Endothelial cell of umbilical vein (primary cell): ENCODE measurements at regions not wholly inside any gene's neighbourhood (a gene's known extent, or its start where the extent isn't known, plus 50 kb on each side); places are given as distances from the start of the nearest gene placed in this dataset.

ENCODE experiments used
- CTCF ChIP-seq, 2 donors: IDR thresholded peaks; 1 replicate in 1 of 2; 2 replicates in 1 of 2; pipeline ENCODE4 v1.5.1; 2011; ENCODE audit warnings: low read length in 2 of 2, mild to moderate bottlenecking in 2 of 2, moderate library complexity in 2 of 2, control low read depth in 1 of 2, inconsistent platforms in 1 of 2, low read depth in 1 of 2; ENCODE audit not compliant: insufficient read depth in 1 of 2; ENCODE audit errors: extremely low read depth in 1 of 2
- EZH2 ChIP-seq: IDR thresholded peaks from 2 replicates; pipeline ENCODE4 v1.6.1; 2012; ENCODE audit warnings: borderline replicate concordance, low read depth, mild to moderate bottlenecking, moderate library complexity, low read length, inconsistent platforms; ENCODE audit not compliant: severe bottlenecking
- FOS ChIP-seq: IDR thresholded peaks from 2 replicates; pipeline ENCODE4 v1.6.1; 2011; ENCODE audit warnings: mild to moderate bottlenecking, low read length, moderate library complexity, borderline replicate concordance; ENCODE audit not compliant: insufficient read depth
- GATA2 ChIP-seq: IDR thresholded peaks from 2 replicates; pipeline ENCODE4 v1.7.0; 2011; ENCODE audit warnings: low read depth, mild to moderate bottlenecking, moderate library complexity, mixed read lengths, low read length; ENCODE audit not compliant: insufficient read length, insufficient read depth
- JUN ChIP-seq: IDR thresholded peaks from 2 replicates; pipeline ENCODE4 v1.6.1; 2011; ENCODE audit warnings: borderline replicate concordance, low read depth; ENCODE audit not compliant: insufficient read length, insufficient read depth
- MAX ChIP-seq: IDR thresholded peaks from 2 replicates; pipeline ENCODE4 v1.6.1; 2011; ENCODE audit not compliant: insufficient read depth, insufficient read length
- MYC ChIP-seq: IDR thresholded peaks from one replicate; pipeline ENCODE4 v1.6.1; 2011; ENCODE audit warnings: mild to moderate bottlenecking, low read depth, low read length
- POLR2A ChIP-seq: IDR thresholded peaks from 2 replicates; pipeline ENCODE4 v1.6.1; 2012; ENCODE audit warnings: low read depth, mild to moderate bottlenecking, control low read depth, low read length
- POLR2AphosphoS5 ChIP-seq: IDR thresholded peaks from 2 replicates; pipeline ENCODE4 v1.6.1; 2012; ENCODE audit warnings: low read depth, mild to moderate bottlenecking, control low read depth, low read length, moderate library complexity; ENCODE audit not compliant: insufficient read depth

- no peak for TF ChIP-seq CTCF (IDR thresholded peaks at IDR 0.05; ENCODE audit: extremely low read depth in 1 of 2, insufficient read depth in 1 of 2, low read depth in 1 of 2, low read length in 2 of 2)
- no peak for TF ChIP-seq POLR2A
- no peak for TF ChIP-seq EZH2
- TF ChIP-seq POLR2AphosphoS5: no peak
- no peak for TF ChIP-seq MAX
- TF ChIP-seq JUN: no peak
- no peak for TF ChIP-seq MYC
- TF ChIP-seq GATA2: no peak
- TF ChIP-seq FOS: no peak
Measured at GRCh38 chr18:77657651-77658298, 408.1 kb downstream of the GALR1 start.
